ENCODE measurements at regions not wholly inside any gene's neighbourhood (a gene's known extent, or its start where the extent isn't known, plus 50 kb on each side); places are given as distances from the start of the nearest gene placed in this dataset.

- no peak for DNase-seq
Observed at GRCh38 chr5:87069311-87069710, 198.4 kb upstream of the RASA1 start.

- DNase-seq, result no peak
Observed at GRCh38 chr5:87069974-87070608, 197.6 kb upstream of the RASA1 start.

GRCh38 chr5:87074072-87074471, 193.6 kb upstream of the RASA1 start:
- DNase-seq, result no peak

- DNase-seq, result no peak
Observed at GRCh38 chr5:87074934-87075541, 192.6 kb upstream of the RASA1 start.

GRCh38 chr5:87076411-87076810, 191.3 kb upstream of the RASA1 start:
- DNase-seq, result no peak

DNA sequence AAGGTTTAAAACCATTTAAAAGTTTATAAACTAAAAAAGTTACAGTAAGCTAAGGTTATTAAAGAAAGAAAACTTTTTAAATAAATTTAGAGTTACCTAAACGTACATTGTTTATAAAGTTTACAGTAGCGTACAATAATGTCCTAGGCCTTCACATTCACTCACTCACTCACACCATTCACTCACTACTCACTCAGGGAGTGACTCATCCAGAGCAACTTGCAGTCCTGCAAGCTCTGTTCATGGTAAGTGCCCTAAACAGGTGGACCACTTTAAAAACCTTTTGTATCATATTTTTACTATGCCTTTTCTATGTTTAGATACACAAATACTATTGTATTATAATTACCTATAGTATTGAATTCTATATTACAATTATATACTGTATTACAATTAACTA, 190.8 kb upstream of the RASA1 start:
- DNase-seq, result no peak

GRCh38 chr5:87079219-87079618, 188.5 kb upstream of the RASA1 start:
- DNase-seq, result no peak

DNA sequence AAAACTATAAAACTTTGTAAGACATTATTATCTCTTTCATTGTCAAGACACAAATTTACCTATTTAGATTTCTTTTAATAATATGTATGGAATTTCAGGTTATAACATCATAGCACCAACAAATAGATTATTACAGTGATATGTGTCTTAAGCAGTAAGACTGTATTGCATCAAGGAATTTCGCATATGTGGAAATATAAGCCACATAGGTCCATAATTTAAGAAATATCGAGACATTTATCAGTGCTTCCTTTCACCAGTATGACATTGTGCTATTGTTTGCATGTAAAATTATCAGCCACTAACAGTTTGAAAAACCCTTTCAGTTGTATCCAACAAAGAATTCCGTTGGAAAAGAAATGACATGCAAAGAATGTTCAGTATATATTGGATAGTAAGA, 186.7 kb upstream of the RASA1 start:
- no peak for DNase-seq

- no peak for DNase-seq
Observed at GRCh38 chr5:87081511-87082372, 185.9 kb upstream of the RASA1 start.

DNA sequence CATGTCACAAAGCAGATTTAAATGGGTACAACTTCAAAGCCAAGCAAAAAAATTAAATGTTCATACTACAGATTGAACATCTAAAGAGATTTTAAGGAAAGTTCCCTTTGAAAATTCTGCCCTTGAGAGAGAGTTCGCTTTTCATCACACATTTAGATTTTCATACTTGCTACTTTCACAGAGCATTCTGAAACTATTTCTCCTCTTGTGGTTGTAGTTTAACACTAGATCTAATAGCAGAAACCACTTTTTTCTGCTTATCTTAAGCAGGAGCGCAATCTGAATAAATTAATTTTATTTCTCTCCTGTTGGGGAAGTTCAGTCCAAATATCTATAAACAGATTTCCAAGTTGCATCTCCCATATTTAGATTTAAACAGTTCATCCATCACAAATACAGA, 173.3 kb upstream of the RASA1 start:
- DNase-seq, result no peak

DNA sequence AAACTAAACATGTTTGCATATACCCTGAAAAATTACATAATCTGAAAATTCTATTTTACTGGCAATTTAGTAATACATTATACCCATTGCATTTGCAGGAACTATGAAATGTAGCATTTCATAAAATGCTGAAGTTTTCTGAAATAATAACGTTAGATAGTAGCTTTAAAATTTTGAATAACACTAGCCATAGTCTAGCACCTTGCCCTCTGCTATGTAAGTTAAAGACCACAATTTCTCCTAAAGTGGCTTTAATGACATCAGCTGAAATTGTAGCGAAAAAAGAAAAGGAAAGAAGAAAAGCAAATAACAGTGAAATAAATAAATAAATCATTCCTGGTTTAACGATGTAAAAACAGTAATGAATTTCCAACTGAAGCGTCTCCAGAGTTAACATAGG, 172.8 kb upstream of the RASA1 start:
- no peak for DNase-seq

GRCh38 chr5:87095787-87096186, 171.9 kb upstream of the RASA1 start:
- no peak for DNase-seq

DNA sequence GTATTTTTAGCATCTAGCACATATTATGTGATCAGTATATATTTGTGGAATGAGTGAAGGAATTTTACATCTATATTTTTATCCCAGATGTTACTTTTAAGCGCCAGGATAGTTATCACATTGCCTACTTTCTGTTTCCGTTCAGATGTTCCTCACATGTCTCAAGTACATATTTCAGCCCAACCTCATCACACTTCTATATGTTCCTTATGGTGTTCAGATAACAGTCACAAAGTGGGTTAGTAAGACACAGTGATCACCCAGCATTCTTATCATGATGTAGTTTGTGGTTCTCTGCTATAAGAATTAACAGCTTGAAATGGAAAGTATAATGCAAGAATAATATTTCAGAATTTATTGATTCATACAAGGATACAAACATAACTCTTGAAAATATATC, 170.0 kb upstream of the RASA1 start:
- no peak for DNase-seq

DNA sequence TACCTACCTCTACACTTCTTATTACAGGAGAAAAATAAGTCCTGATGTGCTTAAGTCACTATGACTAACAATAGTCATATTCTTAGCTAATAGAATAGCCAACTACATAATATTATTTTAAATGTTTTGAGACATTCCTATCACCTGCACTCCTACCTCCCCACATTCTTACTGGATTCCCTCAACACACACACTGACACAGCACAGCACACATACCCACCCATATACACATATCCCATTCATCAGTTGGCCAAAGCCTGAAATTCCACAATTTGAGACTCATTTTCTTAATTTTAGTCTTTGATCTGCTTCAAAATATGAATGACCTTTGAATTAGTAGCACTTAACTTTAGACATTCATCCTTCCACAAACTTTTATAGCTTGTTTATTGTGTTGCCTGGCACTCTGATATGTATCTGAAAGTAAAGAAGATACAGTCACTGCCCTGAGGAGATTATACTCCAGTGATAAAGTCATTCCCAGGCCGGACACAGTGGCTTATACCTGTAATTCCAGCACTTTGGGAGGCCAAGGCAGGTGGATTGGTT, 168.3 kb upstream of the RASA1 start:
- DNase-seq, result no peak

- DNase-seq, result no peak
Observed at GRCh38 chr5:87099968-87100367, 167.7 kb upstream of the RASA1 start.

DNA sequence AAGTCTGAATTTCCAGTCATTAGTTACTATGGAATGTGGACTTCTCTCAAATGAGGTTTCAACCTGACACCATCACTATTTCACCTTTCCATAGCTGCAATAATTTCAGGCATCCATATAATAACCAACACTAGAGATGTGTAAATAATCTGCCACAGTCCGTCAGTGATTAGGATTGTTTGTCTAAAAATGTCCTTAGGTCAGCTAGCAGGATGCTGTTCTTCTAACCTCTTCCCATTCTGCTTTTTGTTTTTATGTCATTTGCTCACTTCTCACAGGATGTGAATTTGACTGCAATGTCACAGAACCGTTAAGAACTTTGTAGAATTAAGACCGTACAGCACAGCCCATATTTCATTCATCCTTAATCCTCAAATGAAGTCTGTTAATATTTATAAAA, 166.4 kb upstream of the RASA1 start:
- no peak for DNase-seq

DNA sequence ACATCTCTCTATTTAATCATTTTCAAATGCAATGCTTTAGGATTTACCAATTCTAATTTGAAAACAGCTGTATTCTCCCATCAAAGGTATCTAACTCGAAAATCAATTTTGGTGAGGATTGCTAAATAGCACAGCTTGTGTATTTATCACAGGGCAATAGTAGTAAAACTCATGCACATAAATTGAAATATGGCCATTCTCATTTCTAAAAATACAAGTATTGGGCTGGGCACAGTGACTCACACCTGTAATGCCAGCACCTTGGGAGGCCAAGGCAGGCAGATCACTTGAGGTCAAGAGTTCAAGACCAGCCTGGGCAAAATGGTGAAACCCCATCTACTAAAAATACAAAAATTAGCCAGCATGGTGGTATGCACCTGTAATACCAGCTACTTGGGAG, 164.8 kb upstream of the RASA1 start:
- no peak for DNase-seq

GRCh38 chr5:87103616-87104287, 163.9 kb upstream of the RASA1 start:
- DNase-seq, result no peak

DNA sequence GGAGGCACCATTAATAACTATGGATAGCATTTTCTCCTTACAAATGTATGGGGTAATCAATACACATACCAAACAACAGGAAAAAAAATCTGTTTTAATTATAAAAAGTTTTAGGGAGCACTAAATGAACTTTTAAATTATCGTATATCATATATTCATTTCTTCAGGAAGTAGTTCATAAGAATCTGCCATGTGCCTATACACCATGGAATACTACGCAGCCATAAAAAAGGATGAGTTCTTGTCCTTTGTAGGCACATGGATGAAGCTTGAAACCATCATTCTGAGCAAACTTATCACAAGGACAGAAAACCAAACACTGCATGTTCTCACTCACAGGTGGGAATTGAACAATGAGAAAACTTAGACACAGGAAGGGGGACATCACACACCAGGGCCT, 162.1 kb upstream of the RASA1 start:
- DNase-seq, result no peak

DNA sequence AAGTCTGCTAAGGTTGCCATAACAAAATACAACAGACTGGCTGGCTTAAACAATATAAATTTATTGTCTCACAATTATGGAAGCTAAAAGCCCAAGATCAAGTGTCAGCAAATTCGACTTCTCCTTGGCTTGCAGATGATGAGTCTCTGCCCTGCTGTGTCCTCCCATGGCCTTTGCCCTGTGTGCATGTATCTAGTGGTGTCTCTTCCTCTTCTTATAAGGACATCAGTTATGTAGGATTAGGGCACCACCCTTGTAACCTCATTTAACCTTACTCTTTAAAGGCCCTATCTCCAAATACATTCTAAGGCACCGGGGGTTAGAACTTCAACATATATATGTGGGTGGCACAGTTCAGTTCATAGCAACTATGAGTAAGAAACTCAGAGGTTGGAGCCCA, 157.9 kb upstream of the RASA1 start:
- no peak for DNase-seq

DNA sequence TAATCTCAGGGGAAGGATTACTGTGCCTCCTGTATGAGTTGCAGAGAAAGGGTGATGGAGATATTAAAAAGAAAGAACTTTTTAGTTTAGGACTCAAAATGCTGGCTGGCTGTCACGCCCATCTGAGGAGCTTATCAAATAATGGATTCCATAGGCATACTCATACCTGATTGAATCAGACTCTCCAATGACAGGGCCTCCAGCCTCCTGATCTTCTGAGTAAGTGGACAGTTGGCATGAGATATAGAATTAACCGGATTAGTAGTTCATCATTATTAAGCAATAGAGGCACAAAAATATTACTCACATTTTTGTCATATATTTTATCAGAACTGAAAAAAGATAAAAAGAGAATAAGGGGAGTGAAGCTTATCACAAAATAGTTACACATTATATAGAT, 157.0 kb upstream of the RASA1 start:
- DNase-seq, result no peak

DNA sequence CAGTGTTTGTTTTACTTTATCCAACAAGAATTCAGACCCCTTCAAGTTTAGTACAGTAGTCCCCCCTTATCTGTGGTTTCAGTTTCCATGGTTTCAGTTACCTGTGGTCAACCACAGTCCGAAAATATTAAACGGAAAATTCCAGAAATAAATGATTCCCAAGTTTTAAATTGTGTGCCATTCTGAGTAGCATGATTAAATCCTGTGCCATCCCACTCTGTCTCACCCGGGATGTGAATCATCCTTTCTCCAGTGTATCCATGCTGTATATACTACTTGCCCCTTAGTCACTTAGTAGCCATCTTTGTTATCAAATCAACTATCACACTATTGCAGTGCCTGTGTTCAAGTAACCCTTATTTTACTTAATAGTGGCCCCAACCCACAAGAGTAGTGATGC, 153.8 kb upstream of the RASA1 start:
- DNase-seq, result no peak

- no peak for DNase-seq
Observed at GRCh38 chr5:87114631-87115030, 153.1 kb upstream of the RASA1 start.
